ENCODE measurements at regions not wholly inside any gene's neighbourhood (a gene's known extent, or its start where the extent isn't known, plus 50 kb on each side); places are given as distances from the start of the nearest gene placed in this dataset.

DNA sequence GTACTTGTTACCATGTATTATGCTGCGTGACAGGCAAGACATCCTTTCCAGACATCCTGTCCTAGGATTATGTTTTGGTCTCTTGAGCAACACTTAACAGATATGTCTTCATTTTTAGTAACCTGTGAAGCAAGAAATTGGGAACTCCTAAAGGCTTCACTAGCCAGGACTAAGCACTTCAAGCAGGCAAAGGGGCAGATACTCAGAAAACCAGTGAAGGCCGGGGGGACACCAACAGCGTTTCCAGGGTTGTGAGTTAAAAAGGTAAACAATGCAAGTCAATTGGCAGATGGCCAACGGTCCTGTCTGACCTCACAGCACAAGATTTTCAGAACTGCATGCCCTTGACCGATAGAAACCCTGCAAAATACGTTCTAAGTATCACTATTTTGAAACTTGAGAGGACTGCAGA lies 77.6 kb upstream of the SFMBT2 start:
- ATAC-seq (peak in 2 of 4 donors; percentile 31 to 64), DNase-seq (no peak), FAIRE-seq (no peak)
- TF ChIP-seq, protein P1, sequence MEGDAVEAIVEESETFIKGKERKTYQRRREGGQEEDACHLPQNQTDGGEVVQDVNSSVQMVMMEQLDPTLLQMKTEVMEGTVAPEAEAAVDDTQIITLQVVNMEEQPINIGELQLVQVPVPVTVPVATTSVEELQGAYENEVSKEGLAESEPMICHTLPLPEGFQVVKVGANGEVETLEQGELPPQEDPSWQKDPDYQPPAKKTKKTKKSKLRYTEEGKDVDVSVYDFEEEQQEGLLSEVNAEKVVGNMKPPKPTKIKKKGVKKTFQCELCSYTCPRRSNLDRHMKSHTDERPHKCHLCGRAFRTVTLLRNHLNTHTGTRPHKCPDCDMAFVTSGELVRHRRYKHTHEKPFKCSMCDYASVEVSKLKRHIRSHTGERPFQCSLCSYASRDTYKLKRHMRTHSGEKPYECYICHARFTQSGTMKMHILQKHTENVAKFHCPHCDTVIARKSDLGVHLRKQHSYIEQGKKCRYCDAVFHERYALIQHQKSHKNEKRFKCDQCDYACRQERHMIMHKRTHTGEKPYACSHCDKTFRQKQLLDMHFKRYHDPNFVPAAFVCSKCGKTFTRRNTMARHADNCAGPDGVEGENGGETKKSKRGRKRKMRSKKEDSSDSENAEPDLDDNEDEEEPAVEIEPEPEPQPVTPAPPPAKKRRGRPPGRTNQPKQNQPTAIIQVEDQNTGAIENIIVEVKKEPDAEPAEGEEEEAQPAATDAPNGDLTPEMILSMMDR (IDR thresholded peaks at IDR 0.05), result no peak
- Histone ChIP-seq H3K4me1 (peaks cover 0 to 7% (median 0%) of the 10 kb centered on the region in 3 donors), H3K9me3 (no peaks in the 10 kb centered on the region), H3K27ac (no peak overlapping the region), H3K4me3 (no peak overlapping the region), H3K27me3 (no peaks in the 10 kb centered on the region), H3K36me3 (no peaks in the 10 kb centered on the region)
- WGBS, 2 donors, result 21 to 22% methylated on average over 6 of the region's 6 CpGs
- intact Hi-C loops (cut with DNase I), result no loop called here

DNA sequence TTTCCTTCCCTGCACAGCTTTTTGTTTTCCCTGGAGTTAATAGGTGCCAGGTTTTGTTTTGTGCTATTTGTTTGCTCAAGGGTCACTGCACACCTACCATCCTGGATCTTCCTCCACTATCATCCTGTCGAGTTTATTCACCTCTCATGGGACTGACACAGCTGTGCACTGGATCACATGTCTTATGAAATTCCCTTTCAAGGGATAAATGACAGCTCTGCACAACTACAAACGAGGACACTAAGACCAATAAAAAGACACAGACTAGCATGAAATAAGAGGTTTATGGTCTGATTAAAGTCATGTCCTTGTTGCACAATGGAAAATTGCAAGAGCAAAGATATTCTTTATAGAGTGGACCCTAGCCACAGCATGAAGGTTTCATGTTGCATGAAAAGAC lies 76.7 kb upstream of the SFMBT2 start:
- ATAC-seq (no peak), DNase-seq (no peak), FAIRE-seq (no peak)
- Histone ChIP-seq H3K4me1 (peaks cover 0 to 7% (median 0%) of the 10 kb centered on the region in 3 donors), H3K27me3 (no peaks in the 10 kb centered on the region), H3K9me3 (no peaks in the 10 kb centered on the region), H3K36me3 (no peaks in the 10 kb centered on the region), H3K4me3 (no peak overlapping the region), H3K27ac (no peak overlapping the region)
- 23 to 35% methylated on average over 2 of the region's 2 CpGs for WGBS, 2 donors
- TF ChIP-seq, protein P1 (IDR thresholded peaks at IDR 0.05), result no peak
- intact Hi-C loops (cut with DNase I), result no loop called here

DNA sequence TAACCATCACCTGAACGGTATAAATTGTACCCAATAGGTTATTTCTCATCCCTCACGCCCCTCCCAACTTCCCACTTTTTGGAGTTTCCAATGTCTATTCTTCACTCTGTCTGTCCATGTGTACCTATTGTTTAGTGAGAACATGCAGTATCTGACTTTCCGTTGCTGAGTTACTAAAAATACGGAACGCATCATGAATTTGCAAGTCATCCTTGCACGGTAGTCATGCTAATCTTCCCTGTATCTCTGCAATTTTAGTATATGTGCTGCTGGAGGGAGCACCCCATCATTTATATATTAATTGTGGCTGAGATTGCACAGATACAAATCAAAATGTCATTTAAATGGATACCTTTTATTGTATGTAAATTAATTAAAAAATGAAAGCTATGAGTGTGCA lies 75.7 kb upstream of the SFMBT2 start:
- DNase-seq (no peak), FAIRE-seq (no peak), ATAC-seq (no peak)
- WGBS, 2 donors, result 85 to 91% methylated on average over 6 of the region's 6 CpGs
- Histone ChIP-seq H3K27me3 (no peaks in the 10 kb centered on the region), H3K27ac (no peak overlapping the region), H3K36me3 (no peaks in the 10 kb centered on the region), H3K9me3 (no peaks in the 10 kb centered on the region), H3K4me3 (no peak overlapping the region), H3K4me1 (peaks cover 0 to 7% (median 0%) of the 10 kb centered on the region in 3 donors)
- TF ChIP-seq, protein P1 (IDR thresholded peaks at IDR 0.05), result no peak
- intact Hi-C loops (cut with DNase I), result no loop called here

DNA sequence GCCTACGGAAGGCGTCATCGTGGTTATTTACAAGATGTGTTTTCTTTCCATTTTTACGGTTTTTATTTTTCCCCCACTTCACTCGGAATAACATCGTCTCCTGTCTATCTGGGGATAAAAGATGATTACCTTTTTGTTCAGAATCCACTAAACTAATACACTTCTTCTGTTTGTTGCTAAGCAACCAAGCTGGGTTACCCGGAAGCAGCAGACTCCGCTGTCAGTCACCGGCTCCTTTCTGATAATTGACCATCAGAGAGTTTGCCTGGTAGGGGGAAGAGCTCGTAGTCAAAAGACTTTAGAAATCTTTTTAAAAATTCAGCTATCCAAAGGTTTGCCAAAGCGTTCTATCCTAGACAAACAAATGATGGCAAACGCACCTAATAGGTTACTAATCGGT lies 75.0 kb upstream of the SFMBT2 start:
- H3K4me3 ChIP-seq, result no peak overlapping the region
- WGBS, 2 donors, result 48 to 55% methylated on average over 13 of the region's 13 CpGs
- H3K27me3 ChIP-seq, result no peaks in the 10 kb centered on the region
- intact Hi-C loops (cut with DNase I), result no loop called here
- TF ChIP-seq, protein P1 (IDR thresholded peaks at IDR 0.05), result no peak
- ATAC-seq, result no peak
- no peak for DNase-seq
- H3K4me1 ChIP-seq, result peaks cover 0 to 7% (median 0%) of the 10 kb centered on the region in 3 donors
- no peaks in the 10 kb centered on the region for H3K9me3 ChIP-seq
- no peak for FAIRE-seq
- no peak overlapping the region for H3K27ac ChIP-seq
- H3K36me3 ChIP-seq, result no peaks in the 10 kb centered on the region

DNA sequence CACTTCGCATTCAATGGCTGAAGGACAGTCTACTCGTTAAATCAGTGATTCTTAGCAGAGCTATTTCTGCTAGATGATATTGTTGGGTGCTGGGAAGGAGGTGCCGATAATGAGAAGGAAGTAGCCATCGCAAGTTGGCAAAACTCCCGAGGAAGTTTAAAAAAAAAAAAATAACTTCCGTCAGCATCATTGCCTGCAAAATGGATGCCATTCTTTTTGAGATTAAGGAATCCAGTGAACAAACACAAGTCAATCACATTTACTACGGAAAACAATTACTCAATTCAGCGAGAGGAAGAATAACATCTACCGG lies 74.4 kb upstream of the SFMBT2 start:
- WGBS, 2 donors, result 13 to 17% methylated on average over 9 of the region's 9 CpGs
- ATAC-seq, result peak in 2 of 4 donors; percentile 11 to 13
- no peak overlapping the region for H3K4me3 ChIP-seq
- H3K9me3 ChIP-seq, result no peaks in the 10 kb centered on the region
- peaks cover 0 to 7% (median 0%) of the 10 kb centered on the region in 3 donors for H3K4me1 ChIP-seq
- no peaks in the 10 kb centered on the region for H3K36me3 ChIP-seq
- FAIRE-seq, result no peak
- H3K27ac ChIP-seq, result no peak overlapping the region
- TF ChIP-seq, protein P1 (IDR thresholded peaks at IDR 0.05), result no peak
- intact Hi-C loops (cut with DNase I), result no loop called here
- DNase-seq, result no peak
- H3K27me3 ChIP-seq, result no peaks in the 10 kb centered on the region
